CD14-positive monocyte (primary cell): ENCODE measurements at regions not wholly inside any gene's neighbourhood (a gene's known extent, or its start where the extent isn't known, plus 50 kb on each side); places are given as distances from the start of the nearest gene placed in this dataset.

Experiments used
- DNase-seq, 3 donors: peaks; one replicate each; pipeline ENCODE4 v3.0.0-alpha.2; 2011 to 2022
- H2AFZ ChIP-seq: 2 replicates; pipeline ENCODE4 v1.6.0; 2012; ENCODE audit warnings: mild to moderate bottlenecking, low read depth, low read length, inconsistent platforms; ENCODE audit not compliant: insufficient read depth, poor library complexity, severe bottlenecking
- H3K27ac ChIP-seq, 2 donors: 1 replicate in 1 of 2; 2 replicates in 1 of 2; pipeline ENCODE4 v1.5.1; 2012 to 2013; ENCODE audit warnings: low read length in 2 of 2, control low read depth in 1 of 2, inconsistent platforms in 1 of 2, low read depth in 1 of 2, mild to moderate bottlenecking in 1 of 2
- H3K27me3 ChIP-seq, 2 donors: one replicate each; pipeline versions ENCODE4 v1.6.0 to v1.6.1; 2011 to 2013; ENCODE audit warnings: low read length in 2 of 2; ENCODE audit not compliant: control insufficient read depth in 2 of 2, insufficient read depth in 2 of 2
- H3K36me3 ChIP-seq, 2 donors: replicated peaks in 1 of 2; 1 replicate in 1 of 2; 2 replicates in 1 of 2; pipeline versions ENCODE4 v1.5.1 to v1.6.1; 2012 to 2013; ENCODE audit warnings: low read length in 2 of 2, control low read depth in 1 of 2, inconsistent platforms in 1 of 2, mild to moderate bottlenecking in 1 of 2; ENCODE audit not compliant: insufficient read depth in 2 of 2, control insufficient read depth in 1 of 2
- H3K4me1 ChIP-seq, 2 donors: 1 replicate in 1 of 2; 2 replicates in 1 of 2; pipeline versions ENCODE4 v1.5.1 to v1.6.1; 2012 to 2013; ENCODE audit warnings: low read length in 2 of 2, control low read depth in 1 of 2, inconsistent platforms in 1 of 2, mild to moderate bottlenecking in 1 of 2, moderate library complexity in 1 of 2; ENCODE audit not compliant: insufficient read depth in 2 of 2, control insufficient read depth in 1 of 2
- H3K4me2 ChIP-seq: replicated peaks from 2 replicates; pipeline ENCODE3; 2012; ENCODE audit warnings: low read length, moderate library complexity, mild to moderate bottlenecking; ENCODE audit not compliant: poor library complexity, severe bottlenecking; ENCODE audit errors: extremely low read depth
- H3K4me3 ChIP-seq, 3 experiments: fragments of 200-600 bp in 1 of 3; sonication (generic) in 1 of 3; replicated peaks in 1 of 3; 1 replicate in 2 of 3; 2 replicates in 1 of 3; pipeline ENCODE4 v1.5.1; 2011 to 2013; ENCODE audit warnings: low read length in 3 of 3, mild to moderate bottlenecking in 3 of 3, control low read depth in 2 of 3, low read depth in 2 of 3, inconsistent platforms in 1 of 3, moderate library complexity in 1 of 3
- H3K79me2 ChIP-seq: 2 replicates; pipeline ENCODE4 v1.6.0; 2012; ENCODE audit warnings: mild to moderate bottlenecking, control low read depth, inconsistent platforms, low read length, moderate library complexity; ENCODE audit not compliant: insufficient read depth
- H3K9ac ChIP-seq: 2 replicates; pipeline ENCODE4 v1.6.0; 2017; ENCODE audit warnings: low read length, mild to moderate bottlenecking; ENCODE audit not compliant: insufficient read depth, poor library complexity, severe bottlenecking
- H3K9me3 ChIP-seq, 2 donors: replicated peaks in 1 of 2; 1 replicate in 1 of 2; 2 replicates in 1 of 2; pipeline versions ENCODE4 v1.5.1 to v1.6.1; 2012 to 2013; ENCODE audit warnings: low read length in 2 of 2, control low read depth in 1 of 2; ENCODE audit not compliant: control insufficient read depth in 1 of 2, insufficient read depth in 1 of 2
- H4K20me1 ChIP-seq: 2 replicates; pipeline ENCODE4 v1.6.0; 2012; ENCODE audit warnings: mild to moderate bottlenecking, low read length, control low read depth, moderate library complexity; ENCODE audit not compliant: insufficient read depth
- H3K27ac Mint-ChIP-seq, 7 donors: one replicate each; pipeline ENCODE4 v1.8.0; 2020; ENCODE audit warnings: mild to moderate bottlenecking in 7 of 7, mixed read lengths in 7 of 7, moderate library complexity in 6 of 7, inconsistent platforms in 2 of 7
- H3K27me3 Mint-ChIP-seq, 3 donors: one replicate each; pipeline ENCODE4 v1.8.0; 2021 to 2022; ENCODE audit warnings: low read depth in 3 of 3, mild to moderate bottlenecking in 3 of 3, mixed read lengths in 3 of 3, moderate library complexity in 3 of 3, inconsistent platforms in 1 of 3
- H3K36me3 Mint-ChIP-seq, 2 donors: one replicate each; pipeline ENCODE4 v1.8.0; 2020; ENCODE audit warnings: mixed read lengths in 2 of 2, inconsistent platforms in 1 of 2, mild to moderate bottlenecking in 1 of 2
- H3K4me1 Mint-ChIP-seq: one replicate; pipeline ENCODE4 v1.8.0; 2020; ENCODE audit warnings: mild to moderate bottlenecking, mixed read lengths
- H3K4me3 Mint-ChIP-seq, 2 donors: one replicate each; pipeline ENCODE4 v1.8.0; 2020; ENCODE audit warnings: mild to moderate bottlenecking in 2 of 2, mixed read lengths in 2 of 2, moderate library complexity in 1 of 2
- H3K9me3 Mint-ChIP-seq, 7 donors: one replicate each; pipeline ENCODE4 v1.8.0; 2020 to 2022; ENCODE audit warnings: mixed read lengths in 7 of 7, mild to moderate bottlenecking in 6 of 7, moderate library complexity in 6 of 7, inconsistent platforms in 2 of 7
- CTCF ChIP-seq: fragments of 200-600 bp; IDR thresholded peaks from one replicate; pipeline ENCODE4 v1.8.0; 2022; ENCODE audit warnings: antibody characterized with exemption, mild to moderate bottlenecking
- WGBS: methylation state at CpG from one replicate; pipeline ENCODE4 v1.1.5; 2013; ENCODE audit warnings: missing lambda C conversion rate; ENCODE audit not compliant: insufficient coverage; 5-methylcytosine and 5-hydroxymethylcytosine counted together
- intact Hi-C, 2 donors: fragments of 100-400 bp; cut with micrococcal nuclease; formaldehyde crosslinking; loops; one replicate each; pipeline versions ENCODE4 v1.15.0 to v1.15.1; 2023

GRCh38 chr10:9010093-9010492 lies 955.6 kb downstream of the GATA3 start:
- H3K4me1 Mint-ChIP-seq: peaks cover 6% of the 10 kb centered on the region

GRCh38 chr10:9010931-9011670 lies 956.6 kb downstream of the GATA3 start:
- Histone ChIP-seq H3K27ac (no peak overlapping the region), H3K4me1 (no peaks in the 10 kb centered on the region), H4K20me1 (no peaks in the 10 kb centered on the region), H3K79me2 (no peaks in the 10 kb centered on the region), H3K9me3 (no peaks in the 10 kb centered on the region), H3K4me3 (no peak overlapping the region), H3K9ac (no peak overlapping the region), H2AFZ (no peak overlapping the region), H3K27me3 (no peaks in the 10 kb centered on the region), H3K4me2 (no peak overlapping the region), H3K36me3 (no peaks in the 10 kb centered on the region)
- no peak for TF ChIP-seq CTCF
- DNase-seq: no peak
- 100% methylated on average over 1 of the region's 5 CpGs for WGBS
- no peaks in the 10 kb centered on the region for H3K9me3 Mint-ChIP-seq
- intact Hi-C loops: no loop called here
- H3K36me3 Mint-ChIP-seq: no peaks in the 10 kb centered on the region
- no peak overlapping the region for H3K4me3 Mint-ChIP-seq
- no peaks in the 10 kb centered on the region for H3K27me3 Mint-ChIP-seq
- no peak overlapping the region for H3K27ac Mint-ChIP-seq
- H3K4me1 Mint-ChIP-seq: peaks cover 2% of the 10 kb centered on the region

More at GRCh38 chr10:9010093-9010492, 955.6 kb downstream of the GATA3 start:
- Histone ChIP-seq H3K36me3 (no peaks in the 10 kb centered on the region), H3K4me2 (no peak overlapping the region), H3K4me1 (no peaks in the 10 kb centered on the region), H3K4me3 (no peak overlapping the region), H3K79me2 (no peaks in the 10 kb centered on the region), H4K20me1 (no peaks in the 10 kb centered on the region), H3K9me3 (no peaks in the 10 kb centered on the region), H3K9ac (no peak overlapping the region), H3K27me3 (no peaks in the 10 kb centered on the region), H2AFZ (no peak overlapping the region), H3K27ac (no peak overlapping the region)
- no peaks in the 10 kb centered on the region for H3K9me3 Mint-ChIP-seq
- H3K27ac Mint-ChIP-seq: no peak overlapping the region
- H3K27me3 Mint-ChIP-seq: no peaks in the 10 kb centered on the region
- DNase-seq: no peak
- H3K36me3 Mint-ChIP-seq: no peaks in the 10 kb centered on the region
- no peak for TF ChIP-seq CTCF
- WGBS: no CpG with 5 or more reads among the region's 1 CpG
- intact Hi-C loops: no loop called here
- H3K4me3 Mint-ChIP-seq: no peak overlapping the region
